GM12878 (cell line): ENCODE measurements at regions not wholly inside any gene's neighbourhood (a gene's known extent, or its start where the extent isn't known, plus 50 kb on each side); places are given as distances from the start of the nearest gene placed in this dataset.

Source experiments
- ATAC-seq: fragments of 200-7000 bp; cut with Tn5 transposase; 3 replicates; pipeline ENCODE4 v1.9.1; 2020; ENCODE audit warnings: mild to moderate bottlenecking, moderate library complexity
- BruUV-seq: library from RNA; stranded (reverse); fragments of 400-500 nt; replicated peaks from 2 replicates; lab custom pipeline; 2021; lab: Mats Ljungman, UMichigan
- CTCF ChIA-PET: fragments of 300-600 bp; sonication (Branson Sonifier 250); formaldehyde crosslinking; extraction: SDS; loops from one replicate; lab custom pipeline; 2021; ENCODE audit warnings: inconsistent platforms; lab: Yijun Ruan, JAX
- POLR2A ChIA-PET: fragments of 350-600 bp; formaldehyde crosslinking; extraction: SDS; loops from one replicate; lab custom pipeline; 2021; ENCODE audit warnings: inconsistent platforms; lab: Charles Lee
- RAD21 ChIA-PET: fragments of 300-600 bp; sonication (Branson Sonifier 250); formaldehyde crosslinking; loops from one replicate; lab custom pipeline; 2023; ENCODE audit warnings: antibody characterized with exemption; ENCODE audit not compliant: unreplicated experiment; lab: Charles Lee
- SMC1A ChIA-PET: fragments of 300-600 bp; sonication (Branson Sonifier 250); formaldehyde crosslinking; loops from one replicate; lab custom pipeline; 2023; ENCODE audit not compliant: unreplicated experiment, uncharacterized antibody; lab: Charles Lee
- DNase-seq: peaks from one replicate; pipeline ENCODE4 v3.0.0-alpha.2; 2011; ENCODE audit warnings: low read depth, low spot score
- FAIRE-seq: peaks from 3 replicates; lab custom pipeline; 2011; peaks lifted over from hg19 to GRCh38; lab: Jason Lieb, UNC
- H2AFZ ChIP-seq: 2 replicates; pipeline ENCODE4 v1.6.0; 2011; ENCODE audit warnings: low read depth, low read length, control low read depth; ENCODE audit not compliant: control insufficient read depth
- H3K27ac ChIP-seq: 2 replicates; pipeline ENCODE4 v1.5.1; 2011; ENCODE audit warnings: control low read depth; ENCODE audit not compliant: control insufficient read depth, insufficient read depth
- H3K27me3 ChIP-seq, 2 experiments: replicated peaks in 1 of 2; 2 replicates each; pipeline versions ENCODE4 v1.6.0 to v1.6.1; 2011; ENCODE audit warnings: low read length in 1 of 2; ENCODE audit not compliant: control insufficient read depth in 2 of 2, insufficient read depth in 2 of 2
- H3K36me3 ChIP-seq, 2 experiments: 2 replicates each; pipeline ENCODE4 v1.5.1; 2011; ENCODE audit warnings: low read length in 1 of 2; ENCODE audit not compliant: control insufficient read depth in 2 of 2, insufficient read depth in 2 of 2
- H3K4me1 ChIP-seq: 2 replicates; pipeline ENCODE4 v1.6.1; 2011; ENCODE audit warnings: mild to moderate bottlenecking, low read length, moderate library complexity, mixed read lengths; ENCODE audit not compliant: control insufficient read depth, insufficient read depth
- H3K4me2 ChIP-seq: 2 replicates; pipeline ENCODE4 v1.6.0; 2011; ENCODE audit warnings: control low read depth; ENCODE audit not compliant: control insufficient read depth, insufficient read depth
- H3K4me3 ChIP-seq: fragments of 200-600 bp; sonication (generic); 2 replicates; pipeline ENCODE4 v1.5.1; 2016
- H3K79me2 ChIP-seq: 2 replicates; pipeline ENCODE4 v1.6.0; 2011; ENCODE audit warnings: low read length; ENCODE audit not compliant: control insufficient read depth, insufficient read depth
- H3K9ac ChIP-seq: 2 replicates; pipeline ENCODE4 v1.8.0; 2011; ENCODE audit warnings: low read length, control low read depth, mixed read lengths; ENCODE audit not compliant: control insufficient read depth, insufficient read depth
- H3K9me3 ChIP-seq: replicated peaks from 3 replicates; pipeline ENCODE4 v1.5.1; 2011; ENCODE audit warnings: mild to moderate bottlenecking, low read length; ENCODE audit not compliant: control insufficient read depth, insufficient read depth
- H4K20me1 ChIP-seq: 2 replicates; pipeline ENCODE4 v1.6.0; 2011; ENCODE audit not compliant: control insufficient read depth, insufficient read depth
- BCL3 ChIP-seq: IDR thresholded peaks from 2 replicates; pipeline ENCODE4 v1.6.1; 2011; ENCODE audit warnings: borderline replicate concordance, low read depth, mild to moderate bottlenecking, moderate library complexity, low read length; ENCODE audit not compliant: insufficient read depth, poor library complexity, severe bottlenecking
- CBX3 ChIP-seq: fragments of 200-600 bp; sonication (generic); IDR thresholded peaks from 2 replicates; pipeline ENCODE4 v1.6.1; 2016; ENCODE audit warnings: low read depth, borderline replicate concordance
- CHD1 ChIP-seq: IDR thresholded peaks from 2 replicates; pipeline ENCODE4 v1.6.1; 2012; ENCODE audit warnings: low read depth, low read length, improper control_type of control experiment
- CHD2 ChIP-seq: IDR thresholded peaks from 2 replicates; pipeline ENCODE4 v1.6.1; 2011; ENCODE audit warnings: low read depth, low read length, improper control_type of control experiment, borderline replicate concordance
- CHD4 ChIP-seq: fragments of 200-600 bp; sonication (generic); IDR thresholded peaks from 2 replicates; pipeline ENCODE4 v1.6.1; 2016; ENCODE audit warnings: mild to moderate bottlenecking
- CREM ChIP-seq: IDR thresholded peaks from 2 replicates; pipeline ENCODE4 v1.6.1; 2014; ENCODE audit warnings: antibody characterized with exemption, low read depth
- EED ChIP-seq: sonication (generic); IDR thresholded peaks from 2 replicates; pipeline ENCODE4 v1.6.1; 2016; ENCODE audit warnings: antibody characterized with exemption, low read depth
- ETV6 ChIP-seq, 2 experiments: fragments of 450-650 bp in 1 of 2; IDR thresholded peaks in 1 of 2; conservative IDR thresholded peaks in 1 of 2; 2 replicates each; pipeline ENCODE4 v1.6.1; 2014; ENCODE audit warnings: antibody characterized with exemption in 1 of 2, borderline replicate concordance in 1 of 2, low read depth in 1 of 2, mild to moderate bottlenecking in 1 of 2, moderate library complexity in 1 of 2
- HDAC2 ChIP-seq: fragments of 200-600 bp; sonication (generic); IDR thresholded peaks from 2 replicates; pipeline ENCODE4 v1.6.1; 2017
- HDAC6 ChIP-seq: fragments of 200-600 bp; sonication (generic); IDR thresholded peaks from one replicate; pipeline ENCODE4 v1.8.0; 2017; ENCODE audit warnings: antibody characterized with exemption; ENCODE audit not compliant: unreplicated experiment
- IRF4 ChIP-seq: IDR thresholded peaks from 2 replicates; pipeline ENCODE4 v1.6.1; 2011; ENCODE audit warnings: low read depth, low read length
- KAT2A ChIP-seq: conservative IDR thresholded peaks from 2 replicates; pipeline ENCODE4 v1.6.1; 2011; ENCODE audit warnings: low read depth, low read length; ENCODE audit not compliant: control insufficient read depth
- KDM1A ChIP-seq: fragments of 200-600 bp; sonication (generic); IDR thresholded peaks from 2 replicates; pipeline ENCODE4 v1.6.1; 2016; ENCODE audit warnings: borderline replicate concordance
- KLF5 ChIP-seq: fragments of 450-650 bp; IDR thresholded peaks from 2 replicates; pipeline ENCODE4 v1.6.1; 2014; ENCODE audit warnings: mild to moderate bottlenecking; ENCODE audit not compliant: partially characterized antibody
- LARP7 ChIP-seq: fragments of 450-650 bp; IDR thresholded peaks from 2 replicates; pipeline ENCODE4 v1.6.1; 2017; ENCODE audit warnings: mild to moderate bottlenecking
- MEF2B ChIP-seq: fragments of 450-650 bp; IDR thresholded peaks from 2 replicates; pipeline ENCODE4 v1.6.1; 2018; ENCODE audit warnings: mild to moderate bottlenecking, moderate library complexity; ENCODE audit not compliant: partially characterized antibody, poor library complexity, severe bottlenecking
- MTA2 ChIP-seq: fragments of 450-650 bp; IDR thresholded peaks from 2 replicates; pipeline ENCODE4 v1.6.1; 2016; ENCODE audit warnings: low read depth, mild to moderate bottlenecking, moderate library complexity
- NR2C2 ChIP-seq: IDR thresholded peaks from 2 replicates; pipeline ENCODE4 v1.6.1; 2011; ENCODE audit warnings: borderline replicate concordance, low read depth; ENCODE audit not compliant: control insufficient read depth, insufficient read length
- PAX8 ChIP-seq: fragments of 450-650 bp; IDR thresholded peaks from 2 replicates; pipeline ENCODE4 v1.6.1; 2017; ENCODE audit warnings: mild to moderate bottlenecking, moderate library complexity
- RB1 ChIP-seq: fragments of 450-650 bp; formaldehyde crosslinking; IDR thresholded peaks from 2 replicates; pipeline ENCODE4 v1.6.1; 2017; ENCODE audit warnings: mild to moderate bottlenecking, borderline replicate concordance
- RBBP5 ChIP-seq: fragments of 200-600 bp; sonication (generic); conservative IDR thresholded peaks from 2 replicates; pipeline ENCODE4 v1.6.1; 2016
- SMC3 ChIP-seq: IDR thresholded peaks from 2 replicates; pipeline ENCODE4 v1.6.1; 2011; ENCODE audit warnings: low read length, improper control_type of control experiment, borderline replicate concordance
- YY1 ChIP-seq: IDR thresholded peaks from 2 replicates; pipeline ENCODE4 v1.6.1; 2011; ENCODE audit warnings: low read depth, mild to moderate bottlenecking, low read length
- ZNF207 ChIP-seq: fragments of 450-650 bp; IDR thresholded peaks from 2 replicates; pipeline ENCODE4 v1.6.1; 2014; ENCODE audit warnings: antibody characterized with exemption, mild to moderate bottlenecking, borderline replicate concordance
- ZNF274 ChIP-seq: IDR thresholded peaks from one replicate; pipeline ENCODE4 v1.8.0; 2011; ENCODE audit not compliant: insufficient read length, insufficient read depth
- ZSCAN29 ChIP-seq: fragments of 450-650 bp; IDR thresholded peaks from 2 replicates; pipeline ENCODE4 v1.6.1; 2017; ENCODE audit warnings: mild to moderate bottlenecking, moderate library complexity
- ZZZ3 ChIP-seq: IDR thresholded peaks from 2 replicates; pipeline ENCODE4 v1.6.1; 2011; ENCODE audit warnings: low read depth; ENCODE audit not compliant: control insufficient read depth, insufficient read length
- WGBS: methylation state at CpG from one replicate; pipeline ENCODE4 v1.1.6; 2016; ENCODE audit warnings: low lambda C conversion rate; ENCODE audit not compliant: insufficient replicate concordance, insufficient coverage; ENCODE audit errors: missing lambda C conversion rate; 5-methylcytosine and 5-hydroxymethylcytosine counted together
- in situ Hi-C: fragments of 300-500 bp; cut with MboI; formaldehyde crosslinking; loops from 9 replicates; pipeline ENCODE4 v1.14.3; 2018; ENCODE audit warnings: mixed read lengths
- intact Hi-C: fragments of 100-400 bp; cut with micrococcal nuclease; formaldehyde crosslinking; loops from one replicate; pipeline ENCODE4 v1.14.2; 2022; ENCODE audit not compliant: unreplicated experiment

GRCh38 chr22:48921411-48921903 lies 906.2 kb downstream of the BRD1 start:
- in situ Hi-C loops, result no loop called here

GRCh38 chr22:48920776-48921241 lies 906.9 kb downstream of the BRD1 start:
- 16% methylated on average over 13 of the region's 13 CpGs for WGBS
- no peaks in the 10 kb centered on the region for H3K36me3 ChIP-seq
- no peak for TF ChIP-seq LARP7
- TF ChIP-seq ZSCAN29, result no peak
- no peak for TF ChIP-seq HDAC2
- no peak for TF ChIP-seq ZZZ3
- TF ChIP-seq ZNF274, result no peak
- no peak for TF ChIP-seq RB1
- no peak for TF ChIP-seq BCL3
- TF ChIP-seq CHD4, result no peak
- no peak for TF ChIP-seq KAT2A

More at GRCh38 chr22:48921411-48921903, 906.2 kb downstream of the BRD1 start:
- POLR2A ChIA-PET, result no interaction called here
- FAIRE-seq, result no peak
- CTCF ChIA-PET, result no interaction called here
- no TSS peak for BruUV-seq
- intact Hi-C loops, result no loop called here
- no peaks in the 10 kb centered on the region for H3K79me2 ChIP-seq
- no peak for DNase-seq
- H3K27me3 ChIP-seq, result no peaks in the 10 kb centered on the region
- ATAC-seq, result no peak
- H3K9me3 ChIP-seq, result no peaks in the 10 kb centered on the region; the same call in 2 of the 3 replicates
- RAD21 ChIA-PET, result interaction anchor here (0.6 kb wide), 1 partner anchor 72 kb away, joined by 3 read pairs; no protein-coding TSS in a partner anchor
- no peak overlapping the region for H2AFZ ChIP-seq
- 20% methylated on average over 13 of the region's 13 CpGs for WGBS
- SMC1A ChIA-PET, result no interaction called here
- no peaks in the 10 kb centered on the region for H3K4me1 ChIP-seq
- H3K9ac ChIP-seq, result no peak overlapping the region
- H4K20me1 ChIP-seq, result no peaks in the 10 kb centered on the region
- no peak overlapping the region for H3K4me2 ChIP-seq
- no peak overlapping the region for H3K27ac ChIP-seq
- no peaks in the 10 kb centered on the region for H3K36me3 ChIP-seq
- TF ChIP-seq ZNF207 (no peak), IRF4 (no peak), RB1 (no peak), MEF2B (no peak), MTA2 (no peak), CREM (no peak), PAX8 (no peak), YY1 (no peak), CHD1 (no peak), SMC3 (no peak), RBBP5 (no peak), CHD2 (no peak), HDAC2 (no peak), HDAC6 (no peak), EED (no peak), CBX3 (no peak), KDM1A (no peak), ETV6 (conservative IDR thresholded peaks at IDR 0.05 in 1 of 2, IDR thresholded peaks at IDR 0.05 in 1 of 2; ENCODE audit: borderline replicate concordance in 1 of 2, low read depth in 1 of 2) (no peak), NR2C2 (no peak), KLF5 (no peak)
- no peak overlapping the region for H3K4me3 ChIP-seq

More at GRCh38 chr22:48920776-48921241, 906.9 kb downstream of the BRD1 start:
- H3K9me3 ChIP-seq, result no peaks in the 10 kb centered on the region; the same call in 2 of the 3 replicates
- H3K27ac ChIP-seq, result no peak overlapping the region
- no peaks in the 10 kb centered on the region for H3K4me1 ChIP-seq
- H3K4me2 ChIP-seq, result no peak overlapping the region
- H3K9ac ChIP-seq, result no peak overlapping the region
- H3K4me3 ChIP-seq, result no peak overlapping the region
- intact Hi-C loops (no loop called here), in situ Hi-C loops (no loop called here)
- ChIA-PET RAD21 (no interaction called here), POLR2A (no interaction called here), CTCF (no interaction called here), SMC1A (no interaction called here)
- no peak for FAIRE-seq
- DNase-seq, result no peak
- H2AFZ ChIP-seq, result no peak overlapping the region
- BruUV-seq, result no TSS peak
- no peaks in the 10 kb centered on the region for H3K79me2 ChIP-seq
- no peaks in the 10 kb centered on the region for H3K27me3 ChIP-seq
- ATAC-seq, result no peak
- H4K20me1 ChIP-seq, result no peaks in the 10 kb centered on the region
